ENCODE measurements at regions not wholly inside any gene's neighbourhood (a gene's known extent, or its start where the extent isn't known, plus 50 kb on each side); places are given as distances from the start of the nearest gene placed in this dataset.

DNA sequence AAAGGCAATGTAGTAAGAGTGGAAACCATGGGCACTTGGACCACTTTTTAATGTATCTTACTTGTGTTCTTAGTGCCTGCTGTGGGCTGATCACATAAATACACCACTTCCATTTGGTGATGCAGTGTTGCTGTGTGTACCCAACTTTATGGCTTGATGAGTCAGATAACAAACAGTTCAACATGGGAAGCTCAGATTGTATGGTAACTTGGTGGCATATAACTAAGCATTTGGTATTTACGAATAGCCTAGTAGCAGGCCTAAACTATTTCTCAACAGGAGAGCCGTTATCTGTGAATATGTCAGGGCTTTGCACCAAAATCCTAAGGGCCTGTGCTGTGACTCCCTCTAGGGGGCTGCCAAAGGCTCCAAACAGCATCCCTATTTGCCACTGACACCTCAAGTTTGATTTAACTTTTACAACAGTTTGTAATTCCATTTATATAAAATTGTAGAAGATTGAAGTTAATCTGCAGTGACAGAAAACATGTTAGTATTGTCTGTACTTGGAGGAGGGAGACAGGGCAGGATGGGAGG, 640.4 kb upstream of the CADM2 start:
- TF ChIP-seq, protein P1, sequence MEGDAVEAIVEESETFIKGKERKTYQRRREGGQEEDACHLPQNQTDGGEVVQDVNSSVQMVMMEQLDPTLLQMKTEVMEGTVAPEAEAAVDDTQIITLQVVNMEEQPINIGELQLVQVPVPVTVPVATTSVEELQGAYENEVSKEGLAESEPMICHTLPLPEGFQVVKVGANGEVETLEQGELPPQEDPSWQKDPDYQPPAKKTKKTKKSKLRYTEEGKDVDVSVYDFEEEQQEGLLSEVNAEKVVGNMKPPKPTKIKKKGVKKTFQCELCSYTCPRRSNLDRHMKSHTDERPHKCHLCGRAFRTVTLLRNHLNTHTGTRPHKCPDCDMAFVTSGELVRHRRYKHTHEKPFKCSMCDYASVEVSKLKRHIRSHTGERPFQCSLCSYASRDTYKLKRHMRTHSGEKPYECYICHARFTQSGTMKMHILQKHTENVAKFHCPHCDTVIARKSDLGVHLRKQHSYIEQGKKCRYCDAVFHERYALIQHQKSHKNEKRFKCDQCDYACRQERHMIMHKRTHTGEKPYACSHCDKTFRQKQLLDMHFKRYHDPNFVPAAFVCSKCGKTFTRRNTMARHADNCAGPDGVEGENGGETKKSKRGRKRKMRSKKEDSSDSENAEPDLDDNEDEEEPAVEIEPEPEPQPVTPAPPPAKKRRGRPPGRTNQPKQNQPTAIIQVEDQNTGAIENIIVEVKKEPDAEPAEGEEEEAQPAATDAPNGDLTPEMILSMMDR (conservative IDR thresholded peaks at IDR 0.05) = no peak
- TF ChIP-seq ZFX (IDR thresholded peaks at IDR 0.05) = no peak
